GM21360 (cell line): ENCODE measurements at regions not wholly inside any gene's neighbourhood (a gene's known extent, or its start where the extent isn't known, plus 50 kb on each side); places are given as distances from the start of the nearest gene placed in this dataset.

Experiments used
- ATAC-seq: cut with Tn5 transposase; IDR thresholded peaks from one replicate; pipeline ENCODE4 v1.9.1; 2021; ENCODE audit warnings: mild to moderate bottlenecking, moderate library complexity; ENCODE audit not compliant: unreplicated experiment

GRCh38 chr12:24175929-24176328, 226.5 kb upstream of the SOX5 start:
- no peak for ATAC-seq

GRCh38 chr12:24175284-24175683, 225.8 kb upstream of the SOX5 start:
- ATAC-seq, result no peak

GRCh38 chr12:24173067-24173466, 223.6 kb upstream of the SOX5 start:
- ATAC-seq, result no peak

- ATAC-seq, result no peak
These were observed 223.2 kb upstream of the SOX5 start for GRCh38 chr12:24172773-24173066.

GRCh38 chr12:24172031-24172772, 222.7 kb upstream of the SOX5 start:
- ATAC-seq, result peak; percentile 91

GRCh38 chr12:24155042-24155441, 205.6 kb upstream of the SOX5 start:
- no peak for ATAC-seq

GRCh38 chr12:24153079-24153478, 203.6 kb upstream of the SOX5 start:
- no peak for ATAC-seq

GRCh38 chr12:24152270-24152669, 202.8 kb upstream of the SOX5 start:
- ATAC-seq, result no peak

GRCh38 chr12:24143928-24144327, 194.5 kb upstream of the SOX5 start:
- no peak for ATAC-seq

GRCh38 chr12:24139035-24139434, 189.6 kb upstream of the SOX5 start:
- no peak for ATAC-seq

GRCh38 chr12:24138041-24138440, 188.6 kb upstream of the SOX5 start:
- ATAC-seq, result no peak

GRCh38 chr12:24135158-24135850, 185.8 kb upstream of the SOX5 start:
- ATAC-seq, result no peak

- no peak for ATAC-seq
These were observed 184.6 kb upstream of the SOX5 start for GRCh38 chr12:24134092-24134491.

GRCh38 chr12:24133384-24133783, 183.9 kb upstream of the SOX5 start:
- no peak for ATAC-seq

GRCh38 chr12:24127919-24128721, 178.7 kb upstream of the SOX5 start:
- ATAC-seq, result peak; percentile 96

- no peak for ATAC-seq
These were observed 175.8 kb upstream of the SOX5 start for GRCh38 chr12:24125280-24125679.

GRCh38 chr12:24121911-24122310, 172.4 kb upstream of the SOX5 start:
- no peak for ATAC-seq

- ATAC-seq, result no peak
These were observed 169.2 kb upstream of the SOX5 start for GRCh38 chr12:24118668-24119067.

GRCh38 chr12:24116548-24116947, 167.1 kb upstream of the SOX5 start:
- no peak for ATAC-seq

- ATAC-seq, result no peak
These were observed 164.2 kb upstream of the SOX5 start for GRCh38 chr12:24113701-24114100.

GRCh38 chr12:24111616-24112015, 162.1 kb upstream of the SOX5 start:
- ATAC-seq, result no peak

GRCh38 chr12:24111086-24111485, 161.6 kb upstream of the SOX5 start:
- ATAC-seq, result no peak
